Stimulated activated CD4-positive, alpha-beta T cell treated with anti-CD3 and anti-CD28 coated beads, Interleukin-12 subunit alpha, Interleukin-12 subunit beta, amount 100 ng/mL, for 4 hours (primary cell): ENCODE measurements at regions not wholly inside any gene's neighbourhood (a gene's known extent, or its start where the extent isn't known, plus 50 kb on each side); places are given as distances from the start of the nearest gene placed in this dataset.

Experiments used
- DNase-seq: peaks from one replicate; pipeline ENCODE4 v3.0.0-alpha.2; 2020

DNA sequence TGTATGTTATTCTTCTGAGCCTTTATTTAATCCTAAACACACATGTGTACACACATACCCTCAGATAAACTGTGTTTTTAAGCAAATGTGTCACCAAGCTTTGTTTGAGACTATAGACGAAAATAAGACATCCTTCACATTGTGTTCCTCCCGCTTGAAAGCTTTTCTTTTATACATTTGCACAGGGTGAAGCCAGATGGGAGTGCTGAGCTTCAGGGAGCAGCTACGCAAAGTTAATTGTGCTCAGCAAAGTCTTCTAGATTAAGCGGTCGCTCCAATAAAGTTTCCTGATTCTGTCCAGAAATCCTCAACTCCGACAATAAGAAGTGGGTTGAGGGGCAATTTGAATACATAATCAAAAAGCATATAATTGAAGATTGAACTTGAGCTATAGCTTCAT, 117.2 kb upstream of the ARGLU1 start:
- DNase-seq: no peak

DNA sequence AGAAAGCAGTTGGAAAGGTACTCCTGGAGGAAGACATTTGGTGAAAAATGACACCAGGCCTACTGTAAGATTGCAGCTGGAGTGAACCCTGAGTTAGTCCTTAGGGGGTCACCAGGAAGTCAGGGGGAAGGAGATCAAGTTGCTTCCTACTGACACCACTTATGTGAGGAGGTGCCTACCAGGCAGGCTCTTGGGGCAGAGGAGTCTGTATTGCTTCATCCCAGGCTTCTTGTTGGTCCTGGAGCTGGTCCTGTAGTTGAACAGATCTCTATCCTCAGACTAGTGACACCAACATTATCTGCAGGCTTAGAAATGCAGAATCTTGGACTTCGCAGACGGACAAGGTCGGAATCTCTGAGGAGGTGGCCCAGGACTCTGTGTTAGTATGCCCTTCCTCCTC, 116.0 kb upstream of the ARGLU1 start:
- no peak for DNase-seq

GRCh38 chr13:106683179-106683578, 115.2 kb upstream of the ARGLU1 start:
- no peak for DNase-seq

- no peak for DNase-seq
Observed at GRCh38 chr13:106681997-106682396, 114.1 kb upstream of the ARGLU1 start.

DNA sequence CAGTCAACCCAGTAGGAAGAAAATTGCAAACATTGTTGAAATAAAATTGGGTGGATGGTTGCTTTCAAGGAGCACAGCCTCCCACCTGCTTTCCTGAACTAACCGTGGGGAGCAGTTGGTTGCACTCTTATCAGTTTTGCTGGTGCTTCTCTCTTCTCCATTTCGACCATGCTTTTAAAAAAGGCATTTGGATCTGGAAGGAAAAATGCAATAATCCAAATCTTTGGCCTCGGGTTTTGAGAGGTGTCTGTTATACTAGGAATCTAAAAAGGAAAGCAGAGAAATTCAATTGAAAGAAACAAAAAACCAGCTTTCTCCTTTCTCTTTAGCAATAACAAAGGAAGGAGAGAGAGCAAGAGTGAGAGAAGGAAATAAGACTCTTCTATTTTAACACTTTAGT, 113.6 kb upstream of the ARGLU1 start:
- DNase-seq: no peak

DNA sequence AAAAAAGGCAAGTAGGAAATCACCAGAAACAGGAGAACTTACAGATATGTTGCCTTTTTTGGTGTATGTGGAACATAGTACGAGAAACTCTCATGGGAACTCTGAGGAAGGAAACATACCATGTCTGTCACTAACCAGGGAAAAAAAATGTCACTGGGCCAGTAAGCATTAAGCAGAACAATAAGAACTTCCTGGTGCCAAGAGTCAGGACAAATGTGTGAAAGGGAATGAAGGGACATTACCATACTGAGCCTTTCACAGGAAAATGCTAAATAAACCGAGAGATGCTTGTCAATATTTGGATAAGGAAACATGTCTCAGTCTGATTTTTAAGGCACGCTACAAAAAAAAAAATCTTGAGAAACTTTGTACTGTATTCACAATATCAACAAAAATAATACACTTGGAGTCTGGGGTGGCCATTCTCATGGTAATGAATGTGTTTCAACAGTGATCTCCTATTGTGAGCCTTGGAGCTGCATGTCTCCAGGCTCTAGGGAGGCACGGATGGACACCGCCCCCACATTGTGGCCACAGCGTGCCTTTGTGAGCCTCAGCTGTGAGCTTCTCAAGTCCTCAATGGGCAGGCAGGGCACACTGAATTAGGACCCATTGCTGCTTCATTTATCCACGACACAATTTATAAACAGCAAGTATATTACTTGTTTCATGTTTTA, 113.0 kb upstream of the ARGLU1 start:
- DNase-seq: no peak

DNA sequence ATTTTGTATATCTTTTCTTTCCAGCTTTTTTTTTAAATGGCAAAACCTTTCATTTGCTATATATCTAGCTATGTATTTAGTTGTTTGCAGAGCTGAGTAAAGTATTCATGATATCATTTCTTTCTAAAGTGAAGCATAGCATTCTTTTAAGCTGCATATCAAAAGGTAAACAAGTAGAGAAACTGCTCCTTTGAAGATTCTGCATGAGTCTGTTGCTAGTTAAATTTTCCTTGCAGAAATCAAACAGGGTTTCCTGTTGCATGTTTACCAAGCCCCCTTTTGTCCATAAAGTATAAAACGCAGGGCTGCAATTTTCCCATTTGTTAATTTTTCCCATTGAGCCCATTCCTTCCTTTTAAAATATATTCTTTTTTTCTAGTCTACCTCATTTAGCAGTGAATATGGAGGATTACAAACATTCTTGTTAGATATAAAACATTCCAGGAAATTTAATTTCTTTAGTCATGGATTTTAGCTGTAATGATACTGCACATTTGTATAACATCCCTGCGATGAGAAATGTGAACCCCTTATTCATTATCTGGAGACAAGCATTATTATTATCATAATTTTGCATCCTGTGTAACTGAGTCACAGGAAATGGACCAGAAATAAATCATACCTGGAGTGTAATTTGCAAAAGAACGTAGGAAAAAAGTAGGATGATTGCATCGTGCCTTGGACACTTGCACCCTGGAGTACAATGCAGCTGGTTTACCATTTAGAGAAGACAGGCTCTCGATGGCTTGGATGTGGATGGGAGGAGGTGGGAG, 110.9 kb upstream of the ARGLU1 start:
- DNase-seq: no peak

DNA sequence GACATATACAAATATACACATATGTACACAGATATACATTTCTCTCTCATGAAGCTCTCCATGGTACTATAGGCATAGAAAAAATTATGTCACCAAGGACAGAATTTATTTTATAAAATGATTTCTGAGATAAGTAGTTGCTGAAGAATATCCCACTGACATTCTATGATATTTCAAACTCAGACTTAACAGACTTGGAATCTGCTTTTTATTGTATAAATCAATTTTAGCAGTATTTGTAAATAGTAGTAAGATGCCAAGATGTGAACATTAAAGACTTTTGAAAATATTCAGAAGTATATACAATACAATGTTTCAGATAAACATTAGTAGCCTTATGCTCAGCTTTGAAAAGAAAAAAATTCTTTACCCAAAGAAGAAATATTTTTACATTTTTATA, 107.4 kb upstream of the ARGLU1 start:
- no peak for DNase-seq

GRCh38 chr13:106660746-106661625, 93.0 kb upstream of the ARGLU1 start:
- DNase-seq: no peak

GRCh38 chr13:106657104-106657503, 89.2 kb upstream of the ARGLU1 start:
- DNase-seq: no peak

DNA sequence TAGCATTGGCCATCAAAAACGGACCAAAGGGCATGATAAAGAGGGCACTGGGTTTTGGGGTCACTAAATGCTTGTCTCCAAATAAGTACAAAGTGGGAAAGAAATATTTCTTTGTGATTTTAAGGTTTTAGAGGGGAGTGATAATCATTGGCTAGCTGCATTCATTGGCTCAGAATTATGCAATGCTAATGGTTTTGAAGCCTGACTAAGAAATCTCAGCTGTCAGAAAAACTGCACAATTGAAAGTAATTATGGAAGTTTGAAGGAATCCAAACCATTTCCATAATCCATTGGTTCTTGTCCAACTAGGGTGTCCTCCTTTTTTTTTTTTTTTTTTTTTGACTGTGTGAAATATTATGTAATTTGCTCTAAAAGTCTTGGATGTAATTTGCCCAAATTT, 88.2 kb upstream of the ARGLU1 start:
- DNase-seq: no peak

GRCh38 chr13:106651442-106651841, 83.5 kb upstream of the ARGLU1 start:
- no peak for DNase-seq

GRCh38 chr13:106650690-106651205, 82.8 kb upstream of the ARGLU1 start:
- DNase-seq: no peak

- DNase-seq: no peak
Observed at GRCh38 chr13:106649495-106649894, 81.6 kb upstream of the ARGLU1 start.

DNA sequence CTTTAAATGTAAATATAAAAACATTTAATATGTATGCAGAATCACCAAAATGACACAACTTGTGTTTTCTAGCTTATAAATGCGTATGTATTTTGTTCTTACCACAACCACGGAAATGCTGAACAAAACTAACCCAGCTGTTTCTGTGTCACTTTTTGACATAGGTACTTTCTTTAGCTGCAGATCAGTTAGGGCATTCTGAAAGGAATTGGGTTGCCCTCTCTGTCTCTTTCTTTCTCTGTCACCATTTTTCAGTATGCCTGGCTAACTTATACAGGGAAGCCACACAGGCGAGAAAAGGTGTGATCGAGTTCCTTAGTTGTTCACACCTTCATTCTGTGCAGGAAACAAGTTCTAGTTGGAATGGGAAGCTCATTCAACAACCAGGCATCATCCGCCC, 72.6 kb upstream of the ARGLU1 start:
- no peak for DNase-seq

DNA sequence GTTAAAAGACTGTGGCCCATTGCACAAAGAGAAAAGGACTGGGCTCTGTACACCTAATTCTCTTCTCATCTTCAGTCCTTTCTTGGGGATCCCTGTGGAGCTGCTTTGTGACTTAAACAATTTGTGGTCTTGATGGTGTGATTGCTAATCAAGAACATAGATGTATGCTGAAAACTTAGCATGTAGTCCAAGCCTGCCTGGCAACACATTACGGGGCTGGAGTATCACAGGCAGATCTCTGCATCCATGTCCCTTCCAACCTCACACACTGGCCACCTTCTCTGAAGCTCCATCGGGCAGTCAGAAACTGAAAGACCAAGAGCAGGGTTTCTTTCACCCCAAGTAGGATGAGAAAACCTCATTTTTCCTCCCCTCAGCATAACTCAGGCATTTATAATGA, 69.6 kb upstream of the ARGLU1 start:
- no peak for DNase-seq

GRCh38 chr13:106636492-106636891, 68.6 kb upstream of the ARGLU1 start:
- no peak for DNase-seq

DNA sequence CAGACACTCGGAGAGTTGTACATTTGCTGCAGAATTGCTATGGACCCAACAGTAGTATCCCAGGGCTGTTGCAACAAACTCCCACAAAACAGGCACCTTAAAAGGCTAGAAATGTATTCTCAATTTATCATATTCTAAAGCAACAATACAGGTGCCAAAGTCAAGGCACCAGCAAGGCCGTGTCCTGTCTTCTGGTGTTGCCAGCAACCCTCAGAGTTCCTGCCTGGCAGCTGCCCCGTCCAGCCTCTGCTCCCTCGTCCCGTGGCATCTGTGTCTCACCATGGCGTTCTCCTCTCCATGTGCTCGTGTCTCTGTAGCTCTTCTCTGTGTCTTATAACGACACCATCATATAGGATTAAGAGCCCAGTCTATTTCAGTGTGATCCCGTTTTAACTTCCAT, 67.7 kb upstream of the ARGLU1 start:
- DNase-seq: no peak

GRCh38 chr13:106633321-106633720, 65.4 kb upstream of the ARGLU1 start:
- DNase-seq: no peak

DNA sequence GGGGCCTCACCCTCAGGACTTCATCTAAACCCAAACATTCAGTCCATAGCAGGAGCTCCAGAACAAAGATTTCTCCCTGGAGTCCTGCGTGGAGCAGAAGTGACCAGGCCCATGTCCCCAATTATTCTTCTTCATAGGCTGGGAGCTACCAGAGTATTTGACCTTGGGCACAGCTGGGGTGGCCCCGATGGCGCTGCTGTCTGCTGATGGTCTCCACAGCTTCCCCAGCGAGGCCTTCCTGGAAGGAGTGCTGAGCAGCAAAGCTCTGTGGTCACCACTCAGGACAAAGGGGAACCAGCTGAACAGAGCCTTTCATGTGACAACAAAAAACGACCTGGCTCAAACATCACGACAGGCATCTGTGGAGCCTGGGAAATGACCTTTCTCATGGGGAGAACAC, 62.7 kb upstream of the ARGLU1 start:
- DNase-seq: no peak

- no peak for DNase-seq
Observed at GRCh38 chr13:106630162-106630561, 62.2 kb upstream of the ARGLU1 start.

DNA sequence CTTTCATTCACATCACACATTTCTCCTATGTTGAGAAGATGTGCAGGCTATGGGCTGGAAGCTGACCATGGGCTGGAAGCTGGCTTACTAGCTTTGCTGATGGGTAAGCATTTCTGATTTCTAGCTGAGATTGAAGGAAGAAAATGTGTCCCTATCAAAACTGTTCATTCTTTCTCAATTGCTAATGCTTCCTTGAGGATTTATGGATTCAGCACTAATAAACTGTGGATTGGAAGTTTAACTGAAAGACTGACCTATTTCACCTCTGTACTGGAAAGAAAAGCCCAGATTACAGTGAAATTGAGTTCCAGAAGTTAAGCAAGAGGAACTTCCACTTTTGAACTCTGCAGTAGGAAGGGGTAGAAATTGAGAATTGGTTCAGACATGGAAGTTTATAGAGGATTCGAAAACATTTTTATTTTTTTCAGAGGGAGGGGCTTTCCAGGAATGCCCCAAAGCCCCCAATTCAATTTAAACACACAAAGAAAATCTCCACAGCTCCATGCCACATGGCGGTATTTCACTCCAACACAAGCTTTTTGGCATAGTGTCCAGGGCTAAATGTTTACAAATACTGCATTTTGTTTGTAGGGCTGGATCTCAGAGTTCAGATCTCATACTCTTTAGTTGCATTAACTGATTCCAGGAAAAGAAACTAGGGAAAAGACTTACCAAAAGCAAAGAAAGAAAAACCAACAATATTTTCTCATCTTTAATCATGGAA, 61.2 kb upstream of the ARGLU1 start:
- no peak for DNase-seq

- DNase-seq: no peak
Observed at GRCh38 chr13:106626473-106626872, 58.5 kb upstream of the ARGLU1 start.
